Forelimb muscle (tissue), 1 donor: ENCODE measurements at regions not wholly inside any gene's neighbourhood (a gene's known extent, or its start where the extent isn't known, plus 50 kb on each side); places are given as distances from the start of the nearest gene placed in this dataset.
"Not testable (repeated sequence)": the region's sequence is repeated elsewhere in the genome, so short reads cannot be mapped to it uniquely, and the experiment has no call there.

ENCODE experiments used
- DNase-seq: peaks from one replicate; pipeline ENCODE4 v3.0.0-alpha.2; 2013; ENCODE audit warnings: low read depth

- DNase-seq, result no peak
Observed at GRCh38 chr2:235105821-235106359, 154.1 kb downstream of the SH3BP4 start.

- DNase-seq, result no peak
Observed at GRCh38 chr2:235106874-235107639, 155.2 kb downstream of the SH3BP4 start.

- DNase-seq, result no peak
Observed at GRCh38 chr2:235107640-235107951, 155.8 kb downstream of the SH3BP4 start.

DNA sequence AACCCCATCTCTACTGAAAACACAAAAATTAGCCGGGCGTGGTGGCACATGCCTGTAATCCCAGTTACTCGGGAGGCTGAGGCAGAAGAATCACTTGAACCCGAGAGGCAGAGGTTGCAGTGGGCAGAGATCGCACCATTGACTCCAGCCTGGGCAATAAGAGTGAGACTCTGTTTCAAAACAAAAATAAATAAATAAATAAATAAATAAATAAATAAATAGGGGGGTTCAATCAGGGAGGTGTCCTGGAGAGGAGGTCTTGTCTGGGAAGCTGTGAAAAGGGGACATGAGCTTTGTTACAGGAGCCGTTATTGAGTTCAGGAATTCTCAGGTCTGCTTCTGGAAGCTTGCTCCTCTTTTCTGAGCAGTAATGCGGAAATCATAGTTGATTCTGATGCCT, 157.7 kb downstream of the SH3BP4 start:
- DNase-seq, result not testable (repeated sequence)

- DNase-seq, result no peak
Observed at GRCh38 chr2:235112365-235112764, 160.5 kb downstream of the SH3BP4 start.

DNA sequence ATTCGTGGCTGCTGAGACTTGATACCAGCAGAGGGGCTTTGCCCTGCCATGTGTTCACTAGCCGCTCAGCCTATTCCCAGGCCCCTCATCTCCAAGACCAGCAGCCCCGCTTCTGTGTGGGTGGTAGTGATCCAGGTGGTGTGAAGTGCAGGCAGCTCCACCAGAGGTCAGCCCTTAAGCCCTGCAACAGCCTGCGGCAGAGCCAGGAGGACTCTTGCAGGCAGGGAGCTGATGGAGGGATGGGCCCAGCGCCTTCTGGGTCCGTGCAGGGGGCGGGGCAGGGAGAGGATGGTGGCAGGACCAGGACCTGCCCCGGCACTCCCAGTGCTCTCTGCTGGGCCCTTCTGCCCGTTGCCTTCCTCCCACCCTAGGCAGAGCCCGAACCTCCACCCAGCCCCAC, 162.0 kb downstream of the SH3BP4 start:
- no peak for DNase-seq

GRCh38 chr2:235114286-235114685, 162.5 kb downstream of the SH3BP4 start:
- no peak for DNase-seq

DNA sequence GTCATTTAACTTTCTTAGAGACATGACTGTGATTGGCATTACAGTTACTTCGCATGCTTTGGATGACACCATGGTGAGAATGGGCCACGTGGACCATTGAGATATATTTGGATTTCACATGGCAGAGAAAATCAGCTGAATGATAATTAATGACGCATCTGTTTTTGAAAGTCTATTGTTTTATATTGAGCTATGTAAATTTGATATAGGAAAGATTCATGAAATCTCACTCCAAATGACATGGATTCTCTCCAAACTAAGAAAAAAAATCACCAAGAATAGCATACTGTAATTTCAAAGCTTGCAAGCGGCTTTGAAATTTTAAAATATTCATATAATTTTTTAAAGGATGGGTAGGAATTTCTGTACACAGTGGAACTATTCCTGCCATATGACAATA, 163.7 kb downstream of the SH3BP4 start:
- DNase-seq, result no peak

DNA sequence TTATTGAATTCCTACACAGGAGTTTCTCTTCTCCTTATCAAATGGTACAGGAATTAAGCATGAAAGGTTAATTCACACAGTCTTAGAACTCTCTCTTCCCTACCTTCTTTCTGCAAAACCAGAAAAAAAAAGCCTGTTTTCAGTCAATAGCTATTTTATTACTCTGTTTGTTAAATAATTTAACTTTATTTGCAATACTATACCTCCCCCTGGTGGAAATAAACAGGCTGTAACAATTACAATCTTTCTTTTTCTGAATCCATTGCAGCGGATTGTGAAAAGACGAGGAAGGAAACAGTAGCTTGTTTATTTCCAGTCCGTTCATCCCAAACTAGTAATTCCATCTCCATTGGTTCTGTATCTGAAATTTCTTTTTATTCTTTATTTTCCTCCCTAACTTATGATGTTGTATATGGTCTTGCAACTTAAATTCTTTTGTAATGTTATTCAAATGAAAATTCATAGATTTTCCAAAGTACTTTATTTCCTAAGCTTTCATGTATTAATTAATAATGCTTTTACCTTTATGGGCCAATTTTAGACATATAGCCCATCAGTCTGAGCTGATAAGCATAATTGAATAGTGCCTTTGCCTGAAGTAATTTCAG, 165.2 kb downstream of the SH3BP4 start:
- DNase-seq, result no peak

DNA sequence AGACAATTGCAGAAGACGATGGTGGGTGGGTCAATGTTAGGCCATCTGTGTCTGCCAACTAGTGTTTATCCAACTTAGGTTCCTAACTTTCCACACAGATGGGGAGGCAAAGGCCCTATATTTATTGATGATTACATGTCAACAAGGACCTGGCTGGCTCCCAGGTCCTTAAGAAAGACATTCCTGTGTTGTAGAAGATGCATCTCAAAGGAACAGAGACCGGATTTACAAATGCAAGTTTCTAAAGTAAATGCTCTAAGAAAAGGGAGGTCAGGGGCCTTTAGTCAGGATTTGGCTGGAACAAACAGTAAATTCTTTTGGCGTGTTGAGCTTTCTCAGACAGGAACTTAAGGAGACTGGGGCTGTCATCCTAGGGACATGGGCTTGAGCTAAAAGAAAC, 175.0 kb downstream of the SH3BP4 start:
- DNase-seq, result no peak

GRCh38 chr2:235127931-235128330, 176.1 kb downstream of the SH3BP4 start:
- no peak for DNase-seq

DNA sequence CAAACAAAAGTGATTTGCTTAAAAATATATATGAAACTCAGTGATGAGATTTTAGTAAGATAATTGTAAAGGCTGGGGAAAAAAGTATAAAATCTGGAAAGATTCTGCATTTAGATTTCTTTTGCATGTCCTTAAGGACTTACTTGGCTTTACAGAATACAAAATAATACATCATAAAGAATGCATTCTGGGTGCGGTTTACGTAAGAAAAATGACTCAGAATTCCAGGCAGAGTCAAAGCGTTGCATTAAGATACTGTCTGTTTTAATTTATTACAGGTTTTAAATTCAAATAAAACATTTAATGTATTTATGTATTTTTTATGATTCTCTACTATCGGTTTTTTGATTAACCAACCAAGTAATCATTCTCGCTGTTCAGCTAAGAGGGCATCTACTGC, 178.0 kb downstream of the SH3BP4 start:
- DNase-seq, result no peak

- no peak for DNase-seq
Observed at GRCh38 chr2:235131334-235132305, 179.8 kb downstream of the SH3BP4 start.

DNA sequence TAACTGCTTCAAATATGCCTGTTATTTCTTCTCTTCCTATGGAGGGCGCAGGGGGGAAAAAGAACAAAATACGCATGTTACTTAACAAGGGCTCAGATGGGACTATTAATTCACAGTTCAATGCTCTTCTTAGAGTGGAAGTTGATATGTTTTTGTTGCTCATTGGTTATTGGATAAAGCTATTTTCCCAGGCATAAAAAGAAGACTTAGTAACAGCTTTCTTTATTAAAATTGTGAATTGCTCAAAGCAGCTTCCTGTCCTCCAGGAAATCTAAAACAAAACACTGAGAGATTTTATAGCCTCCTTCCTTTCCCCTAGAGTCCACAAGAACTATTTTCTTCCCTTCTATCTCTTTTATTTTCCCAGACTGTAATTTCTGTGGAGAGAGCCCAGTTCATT, 180.8 kb downstream of the SH3BP4 start:
- no peak for DNase-seq

DNA sequence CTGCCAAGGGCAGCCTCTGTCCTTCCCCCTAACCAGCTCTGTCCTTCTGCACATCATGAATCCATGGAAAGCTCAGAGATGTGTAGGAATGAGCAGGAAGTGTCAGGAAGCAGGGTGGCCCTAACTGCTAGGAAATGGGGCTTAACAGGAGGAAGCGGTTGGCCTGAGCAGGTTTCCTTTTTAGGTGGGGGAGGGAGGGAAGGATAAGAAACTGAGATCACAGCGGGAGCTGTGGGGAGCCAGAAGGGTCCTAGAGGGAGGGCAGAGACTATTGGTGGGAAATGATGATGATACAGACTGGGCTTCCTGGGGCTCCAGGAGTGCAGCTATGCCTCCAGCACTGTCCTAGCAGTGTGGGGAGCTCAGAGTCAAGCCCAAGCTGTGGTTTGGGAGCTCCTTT, 182.0 kb downstream of the SH3BP4 start:
- DNase-seq, result no peak

GRCh38 chr2:235134420-235134819, 182.6 kb downstream of the SH3BP4 start:
- DNase-seq, result no peak

DNA sequence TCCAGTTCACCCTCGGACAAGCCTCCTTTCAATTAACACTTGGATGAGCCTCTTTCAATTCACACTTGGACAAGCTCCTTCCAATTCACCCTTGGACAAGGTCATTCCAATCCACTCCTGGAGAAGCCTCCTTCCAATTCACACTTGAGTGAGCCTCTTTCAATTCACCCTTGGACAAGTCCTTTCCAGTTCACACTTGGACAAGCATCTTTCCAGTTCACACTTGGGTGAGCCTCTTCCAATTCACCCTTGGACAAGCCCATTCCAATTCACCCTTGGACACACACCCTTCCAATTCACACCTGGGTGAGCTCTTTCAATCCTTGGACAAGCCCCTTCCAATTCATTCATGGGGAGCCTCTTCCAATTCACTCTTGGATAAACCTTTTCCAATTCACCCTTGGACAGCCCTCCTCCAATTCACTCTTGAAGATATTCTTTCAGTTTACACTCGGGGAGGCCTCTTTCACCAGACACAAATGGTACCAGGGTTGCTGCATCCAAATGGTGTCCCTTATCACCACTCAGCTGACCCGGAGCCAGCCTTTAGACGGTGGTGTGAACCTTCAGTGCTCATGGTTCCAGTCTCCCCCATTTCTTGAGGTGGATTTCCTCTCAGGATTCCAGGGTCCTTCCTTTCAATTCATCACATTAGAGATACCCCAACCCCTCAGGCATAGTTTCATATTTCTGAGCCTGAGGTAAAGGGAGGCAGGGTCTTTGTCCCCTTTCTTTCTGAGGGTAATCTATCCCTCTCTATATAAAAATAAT, 183.6 kb downstream of the SH3BP4 start:
- DNase-seq, result no peak

- DNase-seq, result no peak
Observed at GRCh38 chr2:235135990-235136561, 184.3 kb downstream of the SH3BP4 start.

DNA sequence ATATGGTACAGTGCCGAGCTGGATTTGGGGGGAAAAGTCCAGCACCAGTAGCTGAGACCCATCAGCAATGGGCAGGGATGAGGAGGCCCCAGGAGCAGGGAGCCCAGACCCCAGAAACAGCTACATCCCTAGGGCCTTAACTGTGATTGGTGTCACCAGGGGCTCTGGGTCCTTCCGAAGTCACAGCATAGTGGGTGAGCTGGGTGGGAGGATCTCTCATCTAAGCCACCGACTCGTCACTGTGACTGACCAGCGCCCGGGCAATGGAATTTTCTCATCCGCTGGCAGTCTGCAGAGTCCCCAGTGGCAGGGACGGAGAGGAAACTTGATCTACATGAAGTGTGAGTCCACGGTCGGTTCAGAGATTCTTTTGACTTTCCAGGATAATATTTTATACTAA, 186.5 kb downstream of the SH3BP4 start:
- DNase-seq, result no peak

DNA sequence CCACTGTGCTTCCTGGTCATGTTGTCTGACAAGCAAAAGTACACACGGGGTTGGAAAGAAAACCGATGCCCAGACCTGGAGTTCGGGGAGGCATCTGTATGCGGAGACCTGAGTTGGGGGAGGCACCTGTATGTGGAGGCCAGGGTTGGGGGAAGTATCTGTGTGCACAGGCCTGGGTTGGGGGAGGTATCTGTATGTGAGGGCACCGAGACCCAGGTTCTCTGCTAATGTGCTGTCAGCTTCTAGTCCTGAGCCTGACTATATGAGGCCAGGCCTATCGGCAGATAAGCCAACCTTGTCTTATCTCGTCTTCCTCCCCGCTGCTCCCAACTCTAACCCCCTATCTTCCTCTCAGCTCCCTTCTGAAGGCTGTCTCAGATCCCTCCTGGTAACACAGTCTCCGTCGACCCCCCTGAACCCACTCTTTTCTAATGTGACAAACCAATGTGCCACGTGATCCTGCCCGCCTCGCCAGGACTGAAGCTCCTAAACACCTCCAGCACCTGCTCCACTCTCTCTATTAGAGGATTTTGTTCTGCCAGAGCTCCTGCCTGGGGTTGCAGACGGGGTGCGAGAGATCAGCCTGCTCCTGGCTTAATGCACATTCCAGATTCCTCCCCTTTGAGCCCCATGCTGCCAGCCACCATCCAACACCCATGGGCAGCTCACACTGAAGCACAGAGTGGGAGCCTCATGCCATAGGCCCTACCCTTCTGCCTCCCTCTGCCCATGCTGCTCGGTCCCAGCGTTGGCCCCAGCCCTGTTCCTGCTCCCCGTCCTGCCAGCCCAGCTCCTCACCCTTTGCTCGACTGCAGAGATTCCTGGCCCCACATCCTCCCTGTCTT, 188.4 kb downstream of the SH3BP4 start:
- no peak for DNase-seq

- no peak for DNase-seq
Observed at GRCh38 chr2:235140801-235141081, 188.9 kb downstream of the SH3BP4 start.
